K562 (cell line): ENCODE measurements at regions not wholly inside any gene's neighbourhood (a gene's known extent, or its start where the extent isn't known, plus 50 kb on each side); places are given as distances from the start of the nearest gene placed in this dataset.

Source experiments
- POLR2A ChIP-seq: fragments of 450-650 bp; conservative IDR thresholded peaks from 2 replicates; pipeline ENCODE4 v1.6.1; 2016
- SP1 ChIP-seq: sonication (generic); formaldehyde crosslinking; IDR thresholded peaks from 2 replicates; pipeline ENCODE4 v1.8.1; 2022; ENCODE audit warnings: mild to moderate bottlenecking, missing genetic modification reagents
- TF ChIP-seq, protein P1 (sequence below): fragments of 250-450 bp; sonication (Bioruptor Pico); IDR thresholded peaks from 2 replicates; pipeline ENCODE4 v1.8.0; 2021; ENCODE audit warnings: borderline replicate concordance, mild to moderate bottlenecking, moderate library complexity; ENCODE audit not compliant: poor library complexity, severe bottlenecking
- TF ChIP-seq, protein P2 (sequence below), 3 experiments: fragments of 200-800 bp in 1 of 3; sonication (Bioruptor generic) in 1 of 3; sonication (generic) in 1 of 3; formaldehyde crosslinking in 1 of 3; IDR thresholded peaks; 2 replicates each; pipeline versions ENCODE4 v1.6.1 to v1.8.0; 2016 to 2022; ENCODE audit warnings: mild to moderate bottlenecking in 2 of 3, missing compliant biosample characterization in 2 of 3, missing genetic modification characterization in 2 of 3, missing genetic modification reagents in 1 of 3

DNA sequence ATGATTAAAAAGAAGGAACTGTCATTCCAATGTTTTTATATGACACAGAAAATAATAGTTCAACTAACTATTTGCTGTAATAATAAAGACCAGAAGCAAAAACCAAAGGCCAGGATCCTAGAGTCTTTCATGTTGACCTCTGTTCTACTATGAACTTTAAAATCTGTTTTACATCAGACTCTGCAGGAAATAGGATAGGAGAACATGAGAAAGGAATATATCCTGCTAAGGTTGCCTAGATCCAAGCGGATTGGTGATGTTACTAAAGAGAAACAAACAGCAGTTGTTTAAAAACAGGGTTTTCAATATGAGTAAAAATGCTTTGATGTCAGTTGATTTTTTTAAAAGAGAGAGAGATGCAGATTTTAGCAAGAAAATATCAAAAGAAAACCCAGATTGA lies 549.6 kb downstream of the ZIC1 start:
- TF ChIP-seq, protein P1, sequence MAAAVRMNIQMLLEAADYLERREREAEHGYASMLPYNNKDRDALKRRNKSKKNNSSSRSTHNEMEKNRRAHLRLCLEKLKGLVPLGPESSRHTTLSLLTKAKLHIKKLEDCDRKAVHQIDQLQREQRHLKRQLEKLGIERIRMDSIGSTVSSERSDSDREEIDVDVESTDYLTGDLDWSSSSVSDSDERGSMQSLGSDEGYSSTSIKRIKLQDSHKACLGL (CRISPR knock-in tag), result no peak
- no peak for TF ChIP-seq SP1
- TF ChIP-seq, protein P2, sequence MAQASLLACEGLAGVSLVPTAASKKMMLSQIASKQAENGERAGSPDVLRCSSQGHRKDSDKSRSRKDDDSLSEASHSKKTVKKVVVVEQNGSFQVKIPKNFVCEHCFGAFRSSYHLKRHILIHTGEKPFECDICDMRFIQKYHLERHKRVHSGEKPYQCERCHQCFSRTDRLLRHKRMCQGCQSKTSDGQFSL (CRISPR knock-in tag; IDR thresholded peaks at IDR 0.05), result no peak
- TF ChIP-seq, protein P2 (tag; IDR thresholded peaks at IDR 0.05), result no peak
- no peak for TF ChIP-seq POLR2A
